ENCODE measurements at regions not wholly inside any gene's neighbourhood (a gene's known extent, or its start where the extent isn't known, plus 50 kb on each side); places are given as distances from the start of the nearest gene placed in this dataset.

GRCh38 chr18:34354351-34354750 lies 129.6 kb upstream of the NOL4 start:
- H4K20me1 ChIP-seq (replicated peaks; ENCODE audit: insufficient read depth): no peaks in the 10 kb centered on the region
- Mint-ChIP-seq H3K4me1 (no peaks in the 10 kb centered on the region), H3K27me3 (ENCODE audit: insufficient read depth, low read depth, poor library complexity) (peaks cover 2% of the 10 kb centered on the region), H3K9me3 (peaks cover 13% of the 10 kb centered on the region; the same call in 2 of the 3 replicates), H3K27ac (no peak overlapping the region), H3K36me3 (ENCODE audit: low read depth) (peaks cover 10% of the 10 kb centered on the region), H3K4me3 (no peak overlapping the region)
- DNase-seq (ENCODE audit: low spot score): no peak
- no peaks in the 10 kb centered on the region for H3F3A ChIP-seq (replicated peaks; ENCODE audit: low read depth)
- no peak overlapping the region for H3K27ac ChIP-seq (ENCODE audit: low read depth)
- no peaks in the 10 kb centered on the region for H3K4me1 ChIP-seq (ENCODE audit: insufficient read depth)
- no peaks in the 10 kb centered on the region for H3K36me3 ChIP-seq (ENCODE audit: insufficient read depth)
- no peak overlapping the region for H3K4me3 ChIP-seq
- H3K79me2 ChIP-seq (replicated peaks; ENCODE audit: insufficient read depth): no peaks in the 10 kb centered on the region
- peaks cover 14% of the 10 kb centered on the region; the same call in 1 of the 2 replicates for H3K9me2 ChIP-seq (ENCODE audit: insufficient read depth)
- TF ChIP-seq EZH2phosphoT487 (IDR thresholded peaks at IDR 0.05; ENCODE audit: unreplicated experiment) (no peak), JUNB (IDR thresholded peaks at IDR 0.05; ENCODE audit: unreplicated experiment) (no peak), ZNF331 (CRISPR knock-in tag; IDR thresholded peaks at IDR 0.05; ENCODE audit: low read depth) (no peak), POLR2AphosphoS5 (IDR thresholded peaks at IDR 0.05; ENCODE audit: low read depth) (no peak), NANOG (IDR thresholded peaks at IDR 0.05; ENCODE audit: borderline replicate concordance) (no peak), CTCF (conservative IDR thresholded peaks at IDR 0.05; ENCODE audit: low read depth in 2 of 2) (no peak), ZNF114 (CRISPR knock-in tag; IDR thresholded peaks at IDR 0.05) (no peak), ETS1 (IDR thresholded peaks at IDR 0.05) (no peak), STAT1 (IDR thresholded peaks at IDR 0.05; ENCODE audit: unreplicated experiment) (no peak), CREB1 (CRISPR knock-in tag; IDR thresholded peaks at IDR 0.05; ENCODE audit: low read depth) (no peak), EZH2 (IDR thresholded peaks at IDR 0.05; ENCODE audit: low read depth, unreplicated experiment) (no peak)
- TF ChIP-seq, protein P1, sequence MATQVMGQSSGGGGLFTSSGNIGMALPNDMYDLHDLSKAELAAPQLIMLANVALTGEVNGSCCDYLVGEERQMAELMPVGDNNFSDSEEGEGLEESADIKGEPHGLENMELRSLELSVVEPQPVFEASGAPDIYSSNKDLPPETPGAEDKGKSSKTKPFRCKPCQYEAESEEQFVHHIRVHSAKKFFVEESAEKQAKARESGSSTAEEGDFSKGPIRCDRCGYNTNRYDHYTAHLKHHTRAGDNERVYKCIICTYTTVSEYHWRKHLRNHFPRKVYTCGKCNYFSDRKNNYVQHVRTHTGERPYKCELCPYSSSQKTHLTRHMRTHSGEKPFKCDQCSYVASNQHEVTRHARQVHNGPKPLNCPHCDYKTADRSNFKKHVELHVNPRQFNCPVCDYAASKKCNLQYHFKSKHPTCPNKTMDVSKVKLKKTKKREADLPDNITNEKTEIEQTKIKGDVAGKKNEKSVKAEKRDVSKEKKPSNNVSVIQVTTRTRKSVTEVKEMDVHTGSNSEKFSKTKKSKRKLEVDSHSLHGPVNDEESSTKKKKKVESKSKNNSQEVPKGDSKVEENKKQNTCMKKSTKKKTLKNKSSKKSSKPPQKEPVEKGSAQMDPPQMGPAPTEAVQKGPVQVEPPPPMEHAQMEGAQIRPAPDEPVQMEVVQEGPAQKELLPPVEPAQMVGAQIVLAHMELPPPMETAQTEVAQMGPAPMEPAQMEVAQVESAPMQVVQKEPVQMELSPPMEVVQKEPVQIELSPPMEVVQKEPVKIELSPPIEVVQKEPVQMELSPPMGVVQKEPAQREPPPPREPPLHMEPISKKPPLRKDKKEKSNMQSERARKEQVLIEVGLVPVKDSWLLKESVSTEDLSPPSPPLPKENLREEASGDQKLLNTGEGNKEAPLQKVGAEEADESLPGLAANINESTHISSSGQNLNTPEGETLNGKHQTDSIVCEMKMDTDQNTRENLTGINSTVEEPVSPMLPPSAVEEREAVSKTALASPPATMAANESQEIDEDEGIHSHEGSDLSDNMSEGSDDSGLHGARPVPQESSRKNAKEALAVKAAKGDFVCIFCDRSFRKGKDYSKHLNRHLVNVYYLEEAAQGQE (IDR thresholded peaks at IDR 0.05; ENCODE audit: unreplicated experiment): no peak
- TF ChIP-seq, protein P2, sequence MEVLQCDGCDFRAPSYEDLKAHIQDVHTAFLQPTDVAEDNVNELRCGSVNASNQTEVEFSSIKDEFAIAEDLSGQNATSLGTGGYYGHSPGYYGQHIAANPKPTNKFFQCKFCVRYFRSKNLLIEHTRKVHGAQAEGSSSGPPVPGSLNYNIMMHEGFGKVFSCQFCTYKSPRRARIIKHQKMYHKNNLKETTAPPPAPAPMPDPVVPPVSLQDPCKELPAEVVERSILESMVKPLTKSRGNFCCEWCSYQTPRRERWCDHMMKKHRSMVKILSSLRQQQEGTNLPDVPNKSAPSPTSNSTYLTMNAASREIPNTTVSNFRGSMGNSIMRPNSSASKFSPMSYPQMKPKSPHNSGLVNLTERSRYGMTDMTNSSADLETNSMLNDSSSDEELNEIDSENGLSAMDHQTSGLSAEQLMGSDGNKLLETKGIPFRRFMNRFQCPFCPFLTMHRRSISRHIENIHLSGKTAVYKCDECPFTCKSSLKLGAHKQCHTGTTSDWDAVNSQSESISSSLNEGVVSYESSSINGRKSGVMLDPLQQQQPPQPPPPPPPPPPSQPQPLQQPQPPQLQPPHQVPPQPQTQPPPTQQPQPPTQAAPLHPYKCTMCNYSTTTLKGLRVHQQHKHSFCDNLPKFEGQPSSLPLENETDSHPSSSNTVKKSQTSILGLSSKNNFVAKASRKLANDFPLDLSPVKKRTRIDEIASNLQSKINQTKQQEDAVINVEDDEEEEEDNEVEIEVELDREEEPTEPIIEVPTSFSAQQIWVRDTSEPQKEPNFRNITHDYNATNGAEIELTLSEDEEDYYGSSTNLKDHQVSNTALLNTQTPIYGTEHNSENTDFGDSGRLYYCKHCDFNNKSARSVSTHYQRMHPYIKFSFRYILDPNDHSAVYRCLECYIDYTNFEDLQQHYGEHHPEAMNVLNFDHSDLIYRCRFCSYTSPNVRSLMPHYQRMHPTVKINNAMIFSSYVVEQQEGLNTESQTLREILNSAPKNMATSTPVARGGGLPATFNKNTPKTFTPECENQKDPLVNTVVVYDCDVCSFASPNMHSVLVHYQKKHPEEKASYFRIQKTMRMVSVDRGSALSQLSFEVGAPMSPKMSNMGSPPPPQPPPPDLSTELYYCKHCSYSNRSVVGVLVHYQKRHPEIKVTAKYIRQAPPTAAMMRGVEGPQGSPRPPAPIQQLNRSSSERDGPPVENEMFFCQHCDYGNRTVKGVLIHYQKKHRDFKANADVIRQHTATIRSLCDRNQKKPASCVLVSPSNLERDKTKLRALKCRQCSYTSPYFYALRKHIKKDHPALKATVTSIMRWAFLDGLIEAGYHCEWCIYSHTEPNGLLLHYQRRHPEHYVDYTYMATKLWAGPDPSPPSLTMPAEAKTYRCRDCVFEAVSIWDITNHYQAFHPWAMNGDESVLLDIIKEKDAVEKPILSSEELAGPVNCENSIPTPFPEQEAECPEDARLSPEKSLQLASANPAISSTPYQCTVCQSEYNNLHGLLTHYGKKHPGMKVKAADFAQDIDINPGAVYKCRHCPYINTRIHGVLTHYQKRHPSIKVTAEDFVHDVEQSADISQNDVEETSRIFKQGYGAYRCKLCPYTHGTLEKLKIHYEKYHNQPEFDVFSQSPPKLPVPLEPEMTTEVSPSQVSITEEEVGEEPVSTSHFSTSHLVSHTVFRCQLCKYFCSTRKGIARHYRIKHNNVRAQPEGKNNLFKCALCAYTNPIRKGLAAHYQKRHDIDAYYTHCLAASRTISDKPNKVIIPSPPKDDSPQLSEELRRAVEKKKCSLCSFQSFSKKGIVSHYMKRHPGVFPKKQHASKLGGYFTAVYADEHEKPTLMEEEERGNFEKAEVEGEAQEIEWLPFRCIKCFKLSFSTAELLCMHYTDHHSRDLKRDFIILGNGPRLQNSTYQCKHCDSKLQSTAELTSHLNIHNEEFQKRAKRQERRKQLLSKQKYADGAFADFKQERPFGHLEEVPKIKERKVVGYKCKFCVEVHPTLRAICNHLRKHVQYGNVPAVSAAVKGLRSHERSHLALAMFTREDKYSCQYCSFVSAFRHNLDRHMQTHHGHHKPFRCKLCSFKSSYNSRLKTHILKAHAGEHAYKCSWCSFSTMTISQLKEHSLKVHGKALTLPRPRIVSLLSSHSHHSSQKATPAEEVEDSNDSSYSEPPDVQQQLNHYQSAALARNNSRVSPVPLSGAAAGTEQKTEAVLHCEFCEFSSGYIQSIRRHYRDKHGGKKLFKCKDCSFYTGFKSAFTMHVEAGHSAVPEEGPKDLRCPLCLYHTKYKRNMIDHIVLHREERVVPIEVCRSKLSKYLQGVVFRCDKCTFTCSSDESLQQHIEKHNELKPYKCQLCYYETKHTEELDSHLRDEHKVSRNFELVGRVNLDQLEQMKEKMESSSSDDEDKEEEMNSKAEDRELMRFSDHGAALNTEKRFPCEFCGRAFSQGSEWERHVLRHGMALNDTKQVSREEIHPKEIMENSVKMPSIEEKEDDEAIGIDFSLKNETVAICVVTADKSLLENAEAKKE (CRISPR knock-in tag; IDR thresholded peaks at IDR 0.05): no peak
- no peak overlapping the region for H3K4me2 ChIP-seq
- H2AFZ ChIP-seq: no peak overlapping the region; the same call in 1 of the 2 replicates
- no peak for ATAC-seq
- H3K27me3 ChIP-seq (ENCODE audit: insufficient read depth): no peaks in the 10 kb centered on the region

Measured in GM23338 (cell line).